IMR-90 (cell line): ENCODE measurements at regions not wholly inside any gene's neighbourhood (a gene's known extent, or its start where the extent isn't known, plus 50 kb on each side); places are given as distances from the start of the nearest gene placed in this dataset.

Experiments
- ATAC-seq: fragments of 200-7000 bp; cut with Tn5 transposase; 2 replicates; pipeline ENCODE4 v1.9.1; 2020; ENCODE audit warnings: low read depth, mild to moderate bottlenecking, moderate library complexity
- BruUV-seq: library from RNA; stranded (reverse); fragments of 400-500 nt; replicated peaks from 2 replicates; lab custom pipeline; 2021; lab: Mats Ljungman, UMichigan
- CTCF ChIA-PET: fragments of 300-600 bp; formaldehyde crosslinking; extraction: SDS; loops from one replicate; lab custom pipeline; 2021; ENCODE audit warnings: antibody characterized with exemption; lab: Yijun Ruan, JAX
- POLR2A ChIA-PET: fragments of 300-600 bp; sonication (Branson Sonifier 250); formaldehyde crosslinking; loops from one replicate; lab custom pipeline; 2022; ENCODE audit warnings: antibody characterized with exemption; ENCODE audit not compliant: unreplicated experiment; lab: Charles Lee
- DNase-seq: peaks from one replicate; pipeline ENCODE4 v3.0.0; 2013
- H2AFZ ChIP-seq: replicated peaks from 2 replicates; pipeline ENCODE3; 2013; ENCODE audit warnings: low read length, mild to moderate bottlenecking; ENCODE audit not compliant: poor library complexity
- H2AK5ac ChIP-seq: 2 replicates; pipeline ENCODE4 v1.6.1; 2013; ENCODE audit warnings: low read depth, low read length, inconsistent platforms
- H2AK9ac ChIP-seq: replicated peaks from 2 replicates; pipeline ENCODE3; 2013; ENCODE audit warnings: mild to moderate bottlenecking, low read depth, low read length, moderate library complexity; ENCODE audit not compliant: poor library complexity
- H2BK120ac ChIP-seq: 2 replicates; pipeline ENCODE4 v1.6.1; 2013; ENCODE audit warnings: low read depth, low read length, inconsistent platforms
- H2BK15ac ChIP-seq: 3 replicates; pipeline ENCODE4 v1.6.1; 2013; ENCODE audit warnings: low read depth, low read length, inconsistent platforms
- H2BK20ac ChIP-seq: 2 replicates; pipeline ENCODE4 v1.6.1; 2013; ENCODE audit warnings: low read depth, mild to moderate bottlenecking, inconsistent platforms, low read length, moderate library complexity
- H2BK5ac ChIP-seq: 2 replicates; pipeline ENCODE4 v1.6.1; 2013; ENCODE audit warnings: mild to moderate bottlenecking, low read depth, low read length, inconsistent platforms; ENCODE audit not compliant: poor library complexity, severe bottlenecking
- H3K14ac ChIP-seq: replicated peaks from 2 replicates; pipeline ENCODE4 v1.6.1; 2013; ENCODE audit warnings: low read depth, low read length, inconsistent platforms
- H3K18ac ChIP-seq: 2 replicates; pipeline ENCODE4 v1.6.1; 2013; ENCODE audit warnings: low read depth, low read length, control low read depth
- H3K23ac ChIP-seq: 2 replicates; pipeline ENCODE4 v1.6.1; 2013; ENCODE audit warnings: low read depth, low read length, inconsistent platforms
- H3K27ac ChIP-seq: 2 replicates; pipeline ENCODE4 v1.5.1; 2013; ENCODE audit warnings: mild to moderate bottlenecking, control low read depth, low read length; ENCODE audit not compliant: insufficient read depth
- H3K27me3 ChIP-seq: 2 replicates; pipeline ENCODE4 v1.6.1; 2013; ENCODE audit warnings: low read length; ENCODE audit not compliant: control insufficient read depth, insufficient read depth
- H3K36me3 ChIP-seq: 2 replicates; pipeline ENCODE4 v1.6.1; 2013; ENCODE audit warnings: low read length, mixed read lengths; ENCODE audit not compliant: control insufficient read depth, insufficient read depth
- H3K4ac ChIP-seq: 2 replicates; pipeline ENCODE4 v1.6.1; 2013; ENCODE audit warnings: low read depth, low read length, inconsistent platforms
- H3K4me1 ChIP-seq: 2 replicates; pipeline ENCODE4 v1.6.1; 2013; ENCODE audit warnings: low read length, mixed read lengths; ENCODE audit not compliant: control insufficient read depth, insufficient read depth
- H3K4me2 ChIP-seq: 2 replicates; pipeline ENCODE4 v1.6.1; 2013; ENCODE audit warnings: low read depth, mild to moderate bottlenecking, control low read depth, low read length, moderate library complexity
- H3K4me3 ChIP-seq: 2 replicates; pipeline ENCODE4 v1.5.1; 2013; ENCODE audit warnings: low read depth, mild to moderate bottlenecking, control low read depth, low read length, moderate library complexity; ENCODE audit not compliant: insufficient read depth
- H3K56ac ChIP-seq: 2 replicates; pipeline ENCODE4 v1.6.1; 2013; ENCODE audit warnings: low read length, inconsistent platforms; ENCODE audit not compliant: insufficient read depth; ENCODE audit errors: extremely low read depth
- H3K79me1 ChIP-seq, 2 experiments: 2 replicates each; pipeline ENCODE4 v1.6.1; 2013; ENCODE audit warnings: low read length in 2 of 2, inconsistent platforms in 1 of 2, low read depth in 1 of 2
- H3K9ac ChIP-seq: 2 replicates; pipeline ENCODE4 v1.6.1; 2013; ENCODE audit warnings: low read depth, low read length, control low read depth
- H3K9me1 ChIP-seq: 2 replicates; pipeline ENCODE4 v1.6.1; 2013; ENCODE audit warnings: low read length, inconsistent platforms; ENCODE audit not compliant: insufficient read depth
- H3K9me3 ChIP-seq: 2 replicates; pipeline ENCODE4 v1.6.1; 2013; ENCODE audit warnings: low read length; ENCODE audit not compliant: control insufficient read depth, insufficient read depth
- H4K20me1 ChIP-seq: 2 replicates; pipeline ENCODE4 v1.6.1; 2013; ENCODE audit warnings: low read length, inconsistent platforms; ENCODE audit not compliant: insufficient read depth
- H4K5ac ChIP-seq: 2 replicates; pipeline ENCODE4 v1.6.1; 2013; ENCODE audit warnings: mild to moderate bottlenecking, low read depth, low read length, control low read depth
- H4K8ac ChIP-seq, 2 experiments: 2 replicates each; pipeline ENCODE4 v1.6.1; 2013; ENCODE audit warnings: low read depth in 2 of 2, low read length in 2 of 2, control low read depth in 1 of 2, inconsistent platforms in 1 of 2
- H4K91ac ChIP-seq: 2 replicates; pipeline ENCODE4 v1.6.1; 2013; ENCODE audit warnings: low read depth, low read length, inconsistent platforms; ENCODE audit not compliant: insufficient read depth
- BHLHE40 ChIP-seq: fragments of 150-350 bp; IDR thresholded peaks from 2 replicates; pipeline ENCODE4 v1.6.1; 2016; ENCODE audit warnings: mild to moderate bottlenecking, low read depth, low read length
- CHD1 ChIP-seq: IDR thresholded peaks from 2 replicates; pipeline ENCODE4 v1.6.1; 2012; ENCODE audit warnings: low read depth, low read length, improper control_type of control experiment
- CTCF ChIP-seq: conservative IDR thresholded peaks from 2 replicates; pipeline ENCODE4 v1.5.1; 2012; ENCODE audit warnings: mild to moderate bottlenecking, low read depth, low read length, improper control_type of control experiment
- ELK1 ChIP-seq: fragments of 150-350 bp; IDR thresholded peaks from 2 replicates; pipeline ENCODE4 v1.6.1; 2016; ENCODE audit warnings: low read depth, mild to moderate bottlenecking, low read length, moderate library complexity, borderline replicate concordance
- FOS ChIP-seq: fragments of 150-350 bp; IDR thresholded peaks from 2 replicates; pipeline ENCODE4 v1.6.1; 2016; ENCODE audit warnings: low read depth, low read length
- MAFK ChIP-seq: IDR thresholded peaks from 2 replicates; pipeline ENCODE4 v1.6.1; 2012; ENCODE audit warnings: low read depth, low read length, improper control_type of control experiment
- MAZ ChIP-seq: IDR thresholded peaks from 2 replicates; pipeline ENCODE4 v1.6.1; 2012; ENCODE audit warnings: low read depth, mild to moderate bottlenecking, low read length, improper control_type of control experiment, moderate library complexity, borderline replicate concordance
- MXI1 ChIP-seq: IDR thresholded peaks from 2 replicates; pipeline ENCODE4 v1.6.1; 2012; ENCODE audit warnings: low read depth, mild to moderate bottlenecking, low read length, moderate library complexity, borderline replicate concordance
- NFE2L2 ChIP-seq: fragments of 150-350 bp; IDR thresholded peaks from 2 replicates; pipeline ENCODE4 v1.6.1; 2016; ENCODE audit warnings: low read depth, mild to moderate bottlenecking, low read length
- RAD21 ChIP-seq: IDR thresholded peaks from 2 replicates; pipeline ENCODE4 v1.6.1; 2012; ENCODE audit warnings: low read length, improper control_type of control experiment
- RCOR1 ChIP-seq: IDR thresholded peaks from 2 replicates; pipeline ENCODE4 v1.6.1; 2012; ENCODE audit warnings: mild to moderate bottlenecking, low read length, improper control_type of control experiment; ENCODE audit not compliant: insufficient replicate concordance
- RFX5 ChIP-seq: IDR thresholded peaks from 2 replicates; pipeline ENCODE4 v1.8.0; 2012; ENCODE audit warnings: low read depth, mild to moderate bottlenecking, low read length, moderate library complexity
- WGBS, 2 experiments: methylation state at CpG; one replicate each; pipeline versions ENCODE4 v1.1.5 to v1.1.7; 2013; ENCODE audit warnings: missing lambda C conversion rate in 2 of 2; ENCODE audit not compliant: insufficient read length in 1 of 2; ENCODE audit errors: extremely low coverage in 2 of 2; 5-methylcytosine and 5-hydroxymethylcytosine counted together
- dilution Hi-C: fragments of 300-500 bp; cut with HindIII; formaldehyde crosslinking; loops from one replicate; pipeline ENCODE4 v1.14.3; 2018; ENCODE audit warnings: low sequenced_read_pairs; ENCODE audit not compliant: unreplicated experiment
- in situ Hi-C: fragments of 300-500 bp; cut with MboI; formaldehyde crosslinking; loops from 3 replicates; pipeline ENCODE4 v1.14.3; 2019; ENCODE audit warnings: low sequenced_read_pairs, inconsistent platforms, mixed read lengths
- intact Hi-C: fragments of 100-400 bp; cut with micrococcal nuclease; formaldehyde crosslinking; loops from 2 replicates; pipeline ENCODE4 v1.10.0; 2022
- TF ChIP-seq, protein P1 (sequence below): fragments of 150-350 bp; IDR thresholded peaks from 2 replicates; pipeline ENCODE4 v1.6.1; 2017; ENCODE audit warnings: mild to moderate bottlenecking, antibody characterized with exemption, low read length, low read depth

DNA sequence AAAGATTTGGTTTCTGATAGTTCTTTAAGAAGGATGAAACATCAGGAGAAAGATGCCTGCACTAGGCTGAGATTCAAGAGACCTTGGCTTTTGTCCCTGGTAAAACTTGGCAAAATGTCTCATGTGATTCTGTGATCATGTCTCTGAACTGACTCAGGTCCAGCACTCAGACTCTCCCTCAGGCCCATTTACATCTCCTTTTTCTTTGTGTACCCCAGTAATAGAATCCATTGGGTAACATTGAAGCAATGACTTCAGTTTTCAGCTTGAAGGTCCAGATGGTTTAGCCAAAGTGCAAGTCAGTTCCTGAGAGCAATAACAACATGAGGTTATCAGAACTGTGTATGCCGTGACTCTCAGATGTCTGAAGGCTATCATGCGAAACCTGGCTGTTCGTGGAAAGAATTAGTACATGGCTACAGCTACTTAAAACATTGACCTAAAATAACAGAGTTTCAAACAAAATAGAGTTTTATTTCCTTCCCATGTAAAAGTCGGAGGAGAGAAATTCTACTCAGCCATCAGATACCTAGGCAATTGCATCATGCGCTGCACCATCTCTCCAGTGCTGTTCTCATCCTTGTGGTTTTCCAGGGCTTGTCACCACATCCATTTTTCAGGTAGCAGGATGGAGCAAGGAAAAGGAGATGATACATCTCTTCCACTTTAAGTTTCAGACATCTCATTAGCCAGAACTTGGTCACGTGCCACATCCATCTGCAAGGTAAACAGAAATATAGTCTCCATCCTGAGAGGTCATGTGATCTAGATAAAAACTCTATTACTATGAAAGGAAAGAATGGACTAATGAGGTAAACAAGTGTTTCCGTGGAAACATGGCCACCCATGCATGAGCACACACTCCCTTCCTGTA lies 117.3 kb downstream of the POSTN start:
- H3K56ac ChIP-seq, result no peak overlapping the region
- ATAC-seq (no peak), DNase-seq (peak; percentile 66)
- no peaks in the 10 kb centered on the region for H3K36me3 ChIP-seq
- no peaks in the 10 kb centered on the region for H3K27me3 ChIP-seq
- no peak overlapping the region for H2AK9ac ChIP-seq
- no peak overlapping the region for H4K91ac ChIP-seq
- no peak overlapping the region for H3K9ac ChIP-seq
- H4K5ac ChIP-seq, result 0 out of 2 replicates have a peak overlapping the region, but pooled peaks have one; percentile 35
- CTCF ChIA-PET, result no interaction called here
- intact Hi-C loops, result no loop called here
- dilution Hi-C loops, result no loop called here
- POLR2A ChIA-PET, result interaction anchor here (0.6 kb wide), 1 partner anchor 429 kb away, joined by 6 read pairs; no protein-coding TSS in a partner anchor
- H3K4me3 ChIP-seq, result no peak overlapping the region
- H3K18ac ChIP-seq, result no peak overlapping the region
- H2BK15ac ChIP-seq, result peak overlapping the region; percentile 47; the same call in 1 of the 3 replicates
- peak overlapping the region; percentile 84 for H3K14ac ChIP-seq
- H4K20me1 ChIP-seq, result no peaks in the 10 kb centered on the region
- peak overlapping the region; percentile 34 for H2BK5ac ChIP-seq
- H2BK20ac ChIP-seq, result peak overlapping the region; percentile 72
- H3K4me2 ChIP-seq, result no peak overlapping the region
- H3K23ac ChIP-seq, result peak overlapping the region; percentile 81; the same call in 1 of the 2 replicates
- WGBS, 2 experiments, result no CpG with 5 or more reads among the region's 7 CpGs
- peak overlapping the region in 1 of 2 experiments; percentile 41; a peak in 2 of 4 replicates for H4K8ac ChIP-seq
- H3K9me3 ChIP-seq, result no peaks in the 10 kb centered on the region
- H2BK120ac ChIP-seq, result peak overlapping the region; percentile 63; the same call in 1 of the 2 replicates
- H3K4ac ChIP-seq, result peak overlapping the region; percentile 36; the same call in 1 of the 2 replicates
- no peak overlapping the region for H3K27ac ChIP-seq
- peaks cover 5% of the 10 kb centered on the region for H3K4me1 ChIP-seq
- peaks cover 6% of the 10 kb centered on the region; the same call in 1 of the 2 replicates for H3K9me1 ChIP-seq
- peak overlapping the region; percentile 25; the same call in 1 of the 2 replicates for H2AK5ac ChIP-seq
- in situ Hi-C loops, result no loop called here
- peak overlapping the region; percentile 54 for H2AFZ ChIP-seq
- no peaks in the 10 kb centered on the region for H3K79me1 ChIP-seq
- no TSS peak for BruUV-seq
- TF ChIP-seq BHLHE40, result no peak
- TF ChIP-seq MXI1, result no peak
- no peak for TF ChIP-seq FOS
- TF ChIP-seq RAD21, result no peak
- TF ChIP-seq CHD1, result no peak
- no peak for TF ChIP-seq CTCF
- TF ChIP-seq NFE2L2, result no peak
- no peak for TF ChIP-seq MAFK
- TF ChIP-seq RCOR1, result no peak
- no peak for TF ChIP-seq ELK1
- TF ChIP-seq RFX5, result no peak
- no peak for TF ChIP-seq MAZ
- TF ChIP-seq, protein P1, sequence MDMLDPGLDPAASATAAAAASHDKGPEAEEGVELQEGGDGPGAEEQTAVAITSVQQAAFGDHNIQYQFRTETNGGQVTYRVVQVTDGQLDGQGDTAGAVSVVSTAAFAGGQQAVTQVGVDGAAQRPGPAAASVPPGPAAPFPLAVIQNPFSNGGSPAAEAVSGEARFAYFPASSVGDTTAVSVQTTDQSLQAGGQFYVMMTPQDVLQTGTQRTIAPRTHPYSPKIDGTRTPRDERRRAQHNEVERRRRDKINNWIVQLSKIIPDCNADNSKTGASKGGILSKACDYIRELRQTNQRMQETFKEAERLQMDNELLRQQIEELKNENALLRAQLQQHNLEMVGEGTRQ, result peak; percentile 75
